ENCODE measurements at regions not wholly inside any gene's neighbourhood (a gene's known extent, or its start where the extent isn't known, plus 50 kb on each side); places are given as distances from the start of the nearest gene placed in this dataset.

- no peak overlapping the region for H3K4me3 ChIP-seq (replicated peaks; ENCODE audit: insufficient read depth, low read length)
- no peak overlapping the region for H3K27ac ChIP-seq (replicated peaks)
- no peak for TF ChIP-seq SPI1 (IDR thresholded peaks at IDR 0.05; ENCODE audit: borderline replicate concordance, low read depth)
- TF ChIP-seq CTCF (IDR thresholded peaks at IDR 0.05; ENCODE audit: insufficient read depth, low read length): no peak
- no peak for TF ChIP-seq REST (IDR thresholded peaks at IDR 0.05; ENCODE audit: insufficient replicate concordance, low read depth)
- no peak for TF ChIP-seq GABPA (IDR thresholded peaks at IDR 0.05; ENCODE audit: low read depth)
- TF ChIP-seq POLR2AphosphoS5 (IDR thresholded peaks at IDR 0.05; ENCODE audit: low read depth): no peak
- no peak for DNase-seq (ENCODE audit: low read depth in 1 of 2, low spot score in 1 of 2)
- no peaks in the 10 kb centered on the region for H3K27me3 ChIP-seq (ENCODE audit: insufficient read depth, poor library complexity, severe bottlenecking)
These were observed 121.7 kb upstream of the FOXD3 start for GRCh38 chr1:63200676-63201075.

GRCh38 chr1:63203641-63204040 is 118.7 kb upstream of the FOXD3 start:
- Histone ChIP-seq H3K4me3 (replicated peaks; ENCODE audit: insufficient read depth, low read length) (no peak overlapping the region), H3K27ac (replicated peaks) (no peak overlapping the region), H3K27me3 (ENCODE audit: insufficient read depth, poor library complexity, severe bottlenecking) (no peaks in the 10 kb centered on the region)
- no peak for TF ChIP-seq POLR2AphosphoS5 (IDR thresholded peaks at IDR 0.05; ENCODE audit: low read depth)
- DNase-seq (ENCODE audit: low read depth in 1 of 2, low spot score in 1 of 2): no peak

- no peak for TF ChIP-seq REST (IDR thresholded peaks at IDR 0.05; ENCODE audit: insufficient replicate concordance, low read depth)
- TF ChIP-seq CTCF (IDR thresholded peaks at IDR 0.05; ENCODE audit: insufficient read depth, low read length): no peak
- no peak for TF ChIP-seq GABPA (IDR thresholded peaks at IDR 0.05; ENCODE audit: low read depth)
- no peak for TF ChIP-seq SPI1 (IDR thresholded peaks at IDR 0.05; ENCODE audit: borderline replicate concordance, low read depth)
- TF ChIP-seq POLR2AphosphoS5 (IDR thresholded peaks at IDR 0.05; ENCODE audit: low read depth): no peak
- H3K4me3 ChIP-seq (replicated peaks; ENCODE audit: insufficient read depth, low read length): no peak overlapping the region
- no peak for DNase-seq (ENCODE audit: low read depth in 1 of 2, low spot score in 1 of 2)
- H3K27me3 ChIP-seq (ENCODE audit: insufficient read depth, poor library complexity, severe bottlenecking): no peaks in the 10 kb centered on the region
- H3K27ac ChIP-seq (replicated peaks): no peak overlapping the region
These were observed 116.6 kb upstream of the FOXD3 start for GRCh38 chr1:63205776-63206175.

GRCh38 chr1:63214553-63214952 is 107.8 kb upstream of the FOXD3 start:
- TF ChIP-seq REST (IDR thresholded peaks at IDR 0.05; ENCODE audit: insufficient replicate concordance, low read depth) (no peak), SPI1 (IDR thresholded peaks at IDR 0.05; ENCODE audit: borderline replicate concordance, low read depth) (no peak), CTCF (IDR thresholded peaks at IDR 0.05; ENCODE audit: insufficient read depth, low read length) (no peak), POLR2AphosphoS5 (IDR thresholded peaks at IDR 0.05; ENCODE audit: low read depth) (no peak), GABPA (IDR thresholded peaks at IDR 0.05; ENCODE audit: low read depth) (no peak)
- DNase-seq (ENCODE audit: low read depth in 1 of 2, low spot score in 1 of 2): no peak
- Histone ChIP-seq H3K4me3 (replicated peaks; ENCODE audit: insufficient read depth, low read length) (no peak overlapping the region), H3K27ac (replicated peaks) (no peak overlapping the region), H3K27me3 (ENCODE audit: insufficient read depth, poor library complexity, severe bottlenecking) (no peaks in the 10 kb centered on the region)
